B cell (primary cell): ENCODE measurements at regions not wholly inside any gene's neighbourhood (a gene's known extent, or its start where the extent isn't known, plus 50 kb on each side); places are given as distances from the start of the nearest gene placed in this dataset.

ENCODE experiments used
- ATAC-seq: fragments of 200-7000 bp; cut with Tn5 transposase; one replicate; pipeline ENCODE4 v1.10.0; 2021; ENCODE audit warnings: low read depth, mild to moderate bottlenecking, moderate number of reproducible peaks, moderate library complexity
- CTCF ChIA-PET: fragments of 350-600 bp; sonication (Branson Sonifier 250); formaldehyde crosslinking; loops from one replicate; lab custom pipeline; 2021; ENCODE audit warnings: antibody characterized with exemption, inconsistent platforms; lab: Charles Lee
- POLR2A ChIA-PET: fragments of 350-600 bp; sonication (Branson Sonifier 250); formaldehyde crosslinking; loops from one replicate; lab custom pipeline; 2021; ENCODE audit warnings: antibody characterized with exemption; lab: Charles Lee
- DNase-seq: peaks from one replicate; pipeline ENCODE4 v3.0.0; 2013
- H2AFZ ChIP-seq: 2 replicates; pipeline ENCODE4 v1.6.1; 2012; ENCODE audit warnings: mild to moderate bottlenecking, low read depth, low read length; ENCODE audit not compliant: insufficient read depth, poor library complexity, severe bottlenecking
- H3K27ac ChIP-seq, 2 donors: 1 replicate in 1 of 2; 2 replicates in 1 of 2; pipeline ENCODE4 v1.5.1; 2012 to 2013; ENCODE audit warnings: low read length in 2 of 2, mild to moderate bottlenecking in 2 of 2, moderate library complexity in 1 of 2
- H3K27me3 ChIP-seq, 4 experiments: fragments of 200-600 bp in 1 of 4; sonication (generic) in 1 of 4; replicated peaks in 1 of 4; 1 replicate in 2 of 4; 2 replicates in 2 of 4; pipeline versions ENCODE4 v1.6.1 to v1.7.0; 2013 to 2016; ENCODE audit warnings: low read length in 3 of 4, mild to moderate bottlenecking in 2 of 4, mixed read lengths in 1 of 4, moderate library complexity in 1 of 4; ENCODE audit not compliant: insufficient read depth in 4 of 4, control insufficient read depth in 3 of 4; ENCODE audit errors: control extremely low read depth in 1 of 4
- H3K36me3 ChIP-seq, 2 experiments: replicated peaks in 1 of 2; 1 replicate in 1 of 2; 2 replicates in 1 of 2; pipeline versions ENCODE4 v1.6.1 to v1.7.1; 2013; ENCODE audit warnings: low read length in 1 of 2; ENCODE audit not compliant: insufficient read depth in 2 of 2, control insufficient read depth in 1 of 2; ENCODE audit errors: control extremely low read depth in 1 of 2, extremely low read depth in 1 of 2
- H3K4me1 ChIP-seq, 2 donors: fragments of 200-600 bp in 1 of 2; sonication (generic) in 1 of 2; 1 replicate in 1 of 2; 2 replicates in 1 of 2; pipeline versions ENCODE4 v1.5.1 to v1.6.1; 2013 to 2017; ENCODE audit warnings: low read length in 2 of 2; ENCODE audit not compliant: control insufficient read depth in 2 of 2, insufficient read depth in 2 of 2
- H3K4me2 ChIP-seq: replicated peaks from 2 replicates; pipeline ENCODE3; 2012; ENCODE audit warnings: mild to moderate bottlenecking, low read depth, low read length; ENCODE audit not compliant: poor library complexity, severe bottlenecking
- H3K4me3 ChIP-seq, 5 experiments: fragments of 200-600 bp in 1 of 5; sonication (generic) in 1 of 5; 1 replicate in 3 of 5; 2 replicates in 2 of 5; pipeline versions ENCODE4 v1.5.1 to v1.7.0; 2011 to 2016; ENCODE audit warnings: low read length in 4 of 5, mild to moderate bottlenecking in 4 of 5, low read depth in 2 of 5, control low read depth in 1 of 5, moderate library complexity in 1 of 5; ENCODE audit not compliant: insufficient read depth in 1 of 5; ENCODE audit errors: control extremely low read depth in 1 of 5, extremely low read depth in 1 of 5
- H3K79me2 ChIP-seq: fragments of 200-600 bp; sonication (generic); one replicate; pipeline ENCODE4 v1.6.0; 2016; ENCODE audit warnings: low read length; ENCODE audit not compliant: control insufficient read depth, insufficient read depth
- H3K9ac ChIP-seq: fragments of 200-600 bp; sonication (generic); 2 replicates; pipeline ENCODE4 v1.6.1; 2017; ENCODE audit warnings: mild to moderate bottlenecking, low read length, moderate library complexity
- H3K9me3 ChIP-seq, 3 donors: one replicate each; pipeline versions ENCODE4 v1.6.1 to v1.7.1; 2013; ENCODE audit warnings: low read length in 2 of 3; ENCODE audit not compliant: control insufficient read depth in 2 of 3, insufficient read depth in 1 of 3; ENCODE audit errors: control extremely low read depth in 1 of 3
- H4K20me1 ChIP-seq: 2 replicates; pipeline ENCODE4 v1.6.0; 2012; ENCODE audit warnings: mild to moderate bottlenecking, low read length; ENCODE audit not compliant: insufficient read depth, control insufficient read depth, poor library complexity, severe bottlenecking
- H3K27ac Mint-ChIP-seq: one replicate; pipeline ENCODE4 v1.8.0; 2021; ENCODE audit warnings: mixed read lengths
- H3K27me3 Mint-ChIP-seq: one replicate; pipeline ENCODE4 v1.8.0; 2021; ENCODE audit warnings: mixed read lengths
- H3K4me1 Mint-ChIP-seq: one replicate; pipeline ENCODE4 v1.8.0; 2021; ENCODE audit warnings: mixed read lengths
- H3K4me3 Mint-ChIP-seq: one replicate; pipeline ENCODE4 v1.8.0; 2021; ENCODE audit warnings: mixed read lengths
- H3K9me3 Mint-ChIP-seq: one replicate; pipeline ENCODE4 v1.8.0; 2022; ENCODE audit warnings: mixed read lengths; ENCODE audit not compliant: insufficient read depth
- CTCF ChIP-seq: fragments of 200-600 bp; IDR thresholded peaks from one replicate; pipeline ENCODE4 v1.8.0; 2022; ENCODE audit warnings: antibody characterized with exemption, mild to moderate bottlenecking
- EZH2 ChIP-seq: IDR thresholded peaks from 2 replicates; pipeline ENCODE4 v1.6.1; 2012; ENCODE audit warnings: borderline replicate concordance, low read depth, mild to moderate bottlenecking, moderate library complexity, low read length; ENCODE audit not compliant: insufficient read depth, poor library complexity, severe bottlenecking
- WGBS: methylation state at CpG from one replicate; pipeline ENCODE4 v1.1.5; 2013; ENCODE audit warnings: missing lambda C conversion rate; ENCODE audit not compliant: insufficient coverage; 5-methylcytosine and 5-hydroxymethylcytosine counted together
- intact Hi-C: fragments of 100-400 bp; cut with micrococcal nuclease; formaldehyde crosslinking; loops from one replicate; pipeline ENCODE4 v1.10.0; 2022

DNA sequence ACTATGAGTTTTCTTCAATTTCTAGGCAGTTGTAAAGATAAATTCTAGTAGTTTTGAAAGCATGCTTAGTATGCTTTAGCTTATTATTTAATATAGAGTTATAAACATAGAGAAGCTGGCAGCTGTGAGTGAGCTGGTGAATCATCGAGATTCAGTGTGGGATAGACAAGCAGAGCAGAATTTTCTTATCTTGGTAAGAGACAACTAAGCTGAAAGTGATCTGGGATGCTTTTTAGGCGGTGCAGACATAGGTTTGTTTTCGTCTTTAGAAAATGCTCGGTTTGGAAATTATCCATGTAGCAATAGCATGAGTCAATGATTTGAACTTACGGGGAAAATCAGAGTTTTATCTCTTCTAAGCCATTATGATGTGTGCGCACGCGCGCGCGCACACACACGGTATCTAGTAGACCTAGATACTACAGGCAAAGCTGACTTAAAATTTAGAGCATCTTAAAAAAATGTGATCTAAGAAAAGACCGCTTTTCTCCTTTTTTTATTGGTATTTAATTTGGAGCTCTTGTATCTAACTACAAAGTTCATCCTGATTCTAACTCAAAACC, 128.3 kb upstream of the MAP3K7 start:
- no peaks in the 10 kb centered on the region for H3K4me1 Mint-ChIP-seq
- peaks cover 7% of the 10 kb centered on the region for H3K27me3 Mint-ChIP-seq
- CTCF ChIA-PET: no interaction called here
- Histone ChIP-seq H2AFZ (no peak overlapping the region), H3K36me3 (no peaks in the 10 kb centered on the region), H3K9ac (no peak overlapping the region), H4K20me1 (no peaks in the 10 kb centered on the region), H3K27me3 (peaks cover 0 to 5% (median 2%) of the 10 kb centered on the region in 4 experiments), H3K27ac (no peak overlapping the region), H3K4me1 (no peaks in the 10 kb centered on the region), H3K9me3 (no peaks in the 10 kb centered on the region), H3K79me2 (no peaks in the 10 kb centered on the region), H3K4me2 (no peak overlapping the region), H3K4me3 (no peak overlapping the region)
- no peak overlapping the region for H3K4me3 Mint-ChIP-seq
- no peak overlapping the region for H3K27ac Mint-ChIP-seq
- TF ChIP-seq EZH2 (no peak), CTCF (no peak)
- POLR2A ChIA-PET: no interaction called here
- intact Hi-C loops: no loop called here
- H3K9me3 Mint-ChIP-seq: no peaks in the 10 kb centered on the region
- ATAC-seq (no peak), DNase-seq (no peak)
- WGBS: 98% methylated on average over 8 of the region's 13 CpGs

GRCh38 chr6:90714319-90714718, 127.4 kb upstream of the MAP3K7 start:
- no peak for TF ChIP-seq EZH2
- intact Hi-C loops: no loop called here
- ChIA-PET CTCF (no interaction called here), POLR2A (no interaction called here)
- Histone ChIP-seq H3K79me2 (no peaks in the 10 kb centered on the region), H2AFZ (no peak overlapping the region), H4K20me1 (no peaks in the 10 kb centered on the region), H3K27me3 (peaks cover 0 to 5% (median 2%) of the 10 kb centered on the region in 4 experiments), H3K4me2 (no peak overlapping the region), H3K9ac (no peak overlapping the region), H3K9me3 (no peaks in the 10 kb centered on the region), H3K4me1 (no peaks in the 10 kb centered on the region), H3K36me3 (no peaks in the 10 kb centered on the region), H3K27ac (no peak overlapping the region), H3K4me3 (no peak overlapping the region)
- no peaks in the 10 kb centered on the region for H3K9me3 Mint-ChIP-seq
- H3K27ac Mint-ChIP-seq: no peak overlapping the region
- H3K27me3 Mint-ChIP-seq: peaks cover 7% of the 10 kb centered on the region
- no peak overlapping the region for H3K4me3 Mint-ChIP-seq
- DNase-seq: no peak
- H3K4me1 Mint-ChIP-seq: no peaks in the 10 kb centered on the region
- ATAC-seq: no peak
